ENCODE measurements at regions not wholly inside any gene's neighbourhood (a gene's known extent, or its start where the extent isn't known, plus 50 kb on each side); places are given as distances from the start of the nearest gene placed in this dataset.

DNA sequence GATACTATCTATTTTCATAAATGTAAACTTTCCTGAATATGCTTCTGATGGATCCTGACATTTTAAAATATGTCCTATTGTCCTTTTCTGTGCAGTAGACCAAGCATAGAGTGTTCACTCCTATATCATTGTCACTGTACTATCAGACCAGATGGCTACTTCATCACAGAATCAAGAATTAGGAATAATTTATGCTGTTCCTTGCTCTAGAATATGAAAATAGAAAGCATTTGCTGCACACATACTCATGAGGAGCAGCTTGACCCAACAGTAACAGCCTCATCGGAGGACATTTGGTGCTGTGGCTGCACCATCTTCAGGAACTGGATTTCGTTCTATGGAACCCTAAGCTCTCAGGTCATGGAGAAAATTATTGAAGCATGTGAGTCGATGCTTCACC lies 468.9 kb upstream of the HNRNPA3 start:
- no peak for DNase-seq

GRCh38 chr2:176744146-176744545 lies 468.4 kb upstream of the HNRNPA3 start:
- no peak for DNase-seq

GRCh38 chr2:176745543-176746200 lies 466.9 kb upstream of the HNRNPA3 start:
- no peak for DNase-seq

GRCh38 chr2:176746411-176746810 lies 466.2 kb upstream of the HNRNPA3 start:
- DNase-seq: no peak

GRCh38 chr2:176747506-176747905 lies 465.1 kb upstream of the HNRNPA3 start:
- DNase-seq: no peak

DNA sequence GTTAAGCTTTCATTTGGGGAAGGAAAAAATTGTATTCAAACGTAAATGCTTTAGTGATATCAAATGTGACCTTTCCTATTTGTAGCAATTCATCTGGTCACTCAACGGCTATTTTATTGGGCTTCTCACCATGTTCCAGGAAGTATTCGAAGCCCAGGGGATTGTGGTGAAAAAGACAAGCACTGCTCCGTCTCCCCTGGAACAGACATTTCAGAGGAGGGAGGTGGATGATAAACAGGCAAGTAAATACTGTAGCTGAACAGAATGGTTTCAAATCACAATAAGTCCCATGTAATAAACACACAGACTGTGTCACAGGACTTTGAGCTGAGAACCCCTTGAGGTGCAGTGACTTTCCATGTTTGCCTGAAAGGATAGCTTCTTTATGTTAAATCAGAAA lies 464.7 kb upstream of the HNRNPA3 start:
- DNase-seq: no peak

DNA sequence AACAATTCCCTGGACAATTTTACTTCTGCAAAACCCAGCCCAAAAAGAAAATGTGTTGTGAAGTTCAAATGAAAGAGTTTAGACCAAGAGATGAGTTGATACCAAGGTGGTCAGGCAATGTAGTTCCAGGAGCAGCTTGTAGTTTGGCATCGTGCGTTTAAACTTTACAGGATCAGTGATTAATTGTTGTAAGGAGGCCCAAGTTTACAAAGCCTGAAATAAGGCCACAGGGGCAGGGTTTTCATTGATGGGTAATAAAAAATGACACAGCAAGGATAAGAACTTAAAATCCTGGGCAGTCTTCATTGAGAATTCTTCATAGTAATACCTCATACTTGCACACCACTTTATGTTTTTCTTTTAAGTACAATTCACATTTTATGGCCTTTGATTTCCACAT lies 463.9 kb upstream of the HNRNPA3 start:
- DNase-seq: no peak

GRCh38 chr2:176751314-176752227 lies 461.0 kb upstream of the HNRNPA3 start:
- DNase-seq: no peak

DNA sequence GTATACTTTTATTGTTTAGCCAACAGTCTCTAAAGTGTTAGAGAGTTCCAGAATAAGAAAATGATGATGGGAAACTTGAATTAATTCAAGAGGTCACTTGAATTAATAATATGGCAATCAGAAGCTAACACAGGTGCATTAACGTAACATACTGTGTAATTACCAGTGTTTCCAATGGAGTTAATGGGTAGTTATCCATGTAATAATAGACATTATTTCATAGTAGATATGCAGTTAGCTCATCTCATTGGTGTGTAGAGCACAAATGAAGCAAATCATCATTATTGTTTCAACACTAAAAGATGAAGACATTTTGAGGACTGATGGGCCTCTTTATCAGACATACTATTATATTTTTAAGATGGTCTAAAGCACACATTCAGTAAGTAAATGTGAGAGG lies 460.3 kb upstream of the HNRNPA3 start:
- no peak for DNase-seq

DNA sequence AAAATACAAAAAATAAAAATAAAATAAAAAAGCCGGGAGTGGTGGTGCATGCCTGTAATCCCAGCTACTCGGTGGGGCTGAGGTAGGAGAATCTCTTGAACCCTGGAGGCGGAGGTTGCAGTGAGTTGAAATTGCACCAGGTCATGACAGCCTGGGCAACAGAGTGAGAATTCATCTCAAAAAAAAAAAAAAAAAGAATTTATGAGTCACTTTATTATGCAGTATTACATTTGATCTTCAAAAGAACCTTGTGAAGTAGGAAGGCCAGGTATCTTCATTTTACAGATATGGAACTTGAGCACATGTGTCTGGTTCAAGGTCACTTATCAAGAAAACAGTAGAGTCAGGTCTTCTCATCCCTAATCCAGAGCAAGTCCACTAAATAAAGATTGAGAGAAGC lies 459.4 kb upstream of the HNRNPA3 start:
- no peak for DNase-seq

- no peak for DNase-seq
Measured at GRCh38 chr2:176753752-176754474, 458.7 kb upstream of the HNRNPA3 start.

DNA sequence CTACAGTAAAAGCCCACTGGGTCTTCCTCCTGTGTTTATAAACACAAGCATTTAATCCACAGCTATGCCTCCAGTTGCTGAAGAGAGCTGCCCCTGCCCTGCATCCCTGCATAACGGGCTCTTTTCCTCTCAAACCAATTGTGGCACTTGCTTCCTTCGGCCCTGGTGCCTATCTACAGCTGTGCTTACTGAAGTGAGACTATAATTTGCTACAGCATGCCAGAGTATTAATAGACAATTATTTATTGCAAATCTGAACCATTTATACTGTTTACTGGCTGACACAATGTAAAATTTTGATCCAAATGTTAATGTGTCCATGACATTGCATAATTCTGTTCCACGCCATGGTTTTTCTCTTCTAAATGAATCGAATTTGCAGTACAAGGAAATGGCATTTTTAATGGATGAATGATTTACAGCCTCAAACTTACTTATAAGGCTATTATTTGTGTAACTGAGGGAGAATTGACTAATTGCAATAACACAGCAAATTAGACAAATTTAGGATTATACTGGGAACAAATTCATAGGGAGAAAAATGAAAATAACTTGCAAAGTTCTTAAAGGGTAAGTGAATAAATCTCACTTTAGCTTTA lies 457.0 kb upstream of the HNRNPA3 start:
- no peak for DNase-seq

GRCh38 chr2:176758426-176758825 lies 454.2 kb upstream of the HNRNPA3 start:
- no peak for DNase-seq

- DNase-seq: no peak
Measured at GRCh38 chr2:176760439-176760838, 452.2 kb upstream of the HNRNPA3 start.

DNA sequence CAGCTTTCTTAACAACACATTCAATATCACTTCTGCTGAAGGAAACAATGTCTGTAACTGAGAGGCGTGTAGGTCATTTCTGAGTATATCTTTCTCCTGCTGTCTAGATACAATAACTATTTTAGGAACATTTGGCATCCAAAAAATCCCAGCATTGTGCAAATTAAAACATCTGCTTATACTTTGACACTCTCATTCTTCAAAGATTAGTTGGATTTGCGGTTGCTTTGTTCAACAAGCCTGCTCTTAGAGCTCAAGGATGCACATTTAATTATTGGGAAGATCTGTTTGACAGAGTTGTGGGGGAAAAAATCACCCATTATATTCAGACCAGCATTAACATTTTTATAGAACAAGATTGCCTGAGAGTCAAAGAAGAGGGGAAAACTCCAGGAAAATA lies 449.5 kb upstream of the HNRNPA3 start:
- no peak for DNase-seq

DNA sequence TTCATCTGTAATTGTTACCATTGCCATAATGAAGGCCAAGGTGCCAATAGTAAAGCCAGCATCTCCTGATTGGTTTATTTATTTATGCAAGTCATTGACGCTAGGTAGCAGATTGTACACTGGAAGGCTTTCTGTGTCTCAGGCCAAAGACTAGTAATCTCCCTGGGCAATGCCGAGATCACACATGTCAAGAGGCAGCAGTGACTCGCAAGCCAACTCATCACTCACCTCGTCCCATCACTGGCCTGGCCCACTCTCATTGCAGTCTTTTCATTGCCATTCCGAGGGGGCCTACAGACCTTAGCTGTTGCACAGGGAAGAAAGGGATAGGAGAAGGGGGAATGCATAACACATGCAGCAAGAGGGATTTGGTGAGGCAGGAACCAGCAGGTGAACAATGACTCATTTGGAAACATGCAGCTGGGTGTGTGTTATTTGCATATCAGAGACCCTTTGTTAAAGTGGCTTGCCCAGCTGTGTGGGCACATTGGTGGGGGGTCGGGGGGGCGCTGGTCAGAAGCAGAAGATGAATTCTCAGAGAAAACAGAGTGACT lies 448.7 kb upstream of the HNRNPA3 start:
- DNase-seq: no peak

DNA sequence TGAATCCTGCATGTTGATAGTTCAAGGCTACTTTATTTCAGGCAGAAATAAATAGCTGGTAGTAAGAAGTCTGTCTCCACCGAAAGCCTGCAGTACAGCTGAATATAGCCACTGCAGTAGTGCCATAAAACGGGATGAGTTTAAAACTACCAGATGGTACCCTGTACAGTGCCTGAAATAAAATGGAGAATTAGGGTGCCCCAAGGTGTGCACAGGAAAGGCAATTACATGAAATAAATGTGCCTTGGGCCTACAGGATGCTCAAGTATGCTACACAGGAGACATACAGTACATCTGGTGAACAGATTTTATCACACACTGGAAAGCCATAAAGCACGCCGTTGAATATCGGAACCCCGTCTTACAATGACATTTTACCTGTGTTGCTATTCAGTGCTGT lies 447.7 kb upstream of the HNRNPA3 start:
- no peak for DNase-seq

- DNase-seq: no peak
Measured at GRCh38 chr2:176766005-176766404, 446.6 kb upstream of the HNRNPA3 start.

DNA sequence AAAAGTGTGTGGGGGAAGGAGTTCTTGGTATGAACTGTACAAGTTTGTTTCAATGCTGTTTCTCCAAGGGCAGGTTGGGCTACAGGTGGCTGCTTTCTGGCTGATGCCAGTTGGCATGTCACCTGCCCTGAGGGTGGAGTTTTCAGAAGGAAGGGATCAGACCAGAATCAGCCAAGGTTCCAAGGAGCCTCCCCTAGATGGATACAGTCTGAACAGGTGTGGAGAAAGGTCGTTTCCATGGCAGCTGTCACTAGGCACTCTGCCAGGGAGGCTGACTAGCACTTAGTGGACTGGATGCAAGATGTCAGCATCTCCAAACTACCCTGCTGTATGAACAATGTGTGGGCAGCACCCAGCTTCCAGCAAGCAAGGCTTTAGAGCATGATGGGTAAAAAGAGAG lies 444.4 kb upstream of the HNRNPA3 start:
- no peak for DNase-seq

- DNase-seq: no peak
Measured at GRCh38 chr2:176769021-176769420, 443.6 kb upstream of the HNRNPA3 start.

GRCh38 chr2:176769499-176770370 lies 442.9 kb upstream of the HNRNPA3 start:
- DNase-seq: no peak

GRCh38 chr2:176772816-176773215 lies 439.8 kb upstream of the HNRNPA3 start:
- no peak for DNase-seq
